WTC11 (cell line): ENCODE measurements at regions not wholly inside any gene's neighbourhood (a gene's known extent, or its start where the extent isn't known, plus 50 kb on each side); places are given as distances from the start of the nearest gene placed in this dataset.

Source experiments
- CREM ChIP-seq: sonication (generic); formaldehyde crosslinking; IDR thresholded peaks from 2 replicates; pipeline ENCODE4 v1.8.1; 2022; ENCODE audit warnings: mild to moderate bottlenecking, missing genetic modification reagents, moderate library complexity
- IRF2 ChIP-seq: sonication (generic); formaldehyde crosslinking; IDR thresholded peaks from 2 replicates; pipeline ENCODE4 v1.8.0; 2022; ENCODE audit warnings: low read depth, missing genetic modification reagents, borderline replicate concordance
- MYBL2 ChIP-seq: sonication (generic); formaldehyde crosslinking; IDR thresholded peaks from 2 replicates; pipeline ENCODE4 v1.8.1; 2023; ENCODE audit warnings: mild to moderate bottlenecking, moderate library complexity, missing genetic modification reagents
- NFYB ChIP-seq: sonication (generic); formaldehyde crosslinking; conservative IDR thresholded peaks from 2 replicates; pipeline ENCODE4 v1.8.0; 2022; ENCODE audit warnings: low read depth, missing genetic modification reagents
- USF2 ChIP-seq: sonication (generic); formaldehyde crosslinking; IDR thresholded peaks from 2 replicates; pipeline ENCODE4 v1.8.1; 2023; ENCODE audit warnings: mild to moderate bottlenecking, missing genetic modification reagents, moderate library complexity
- TF ChIP-seq, protein P1 (sequence below): fragments of 200-600 bp; IDR thresholded peaks from 2 replicates; pipeline ENCODE4 v1.8.0; 2022; ENCODE audit warnings: antibody characterized with exemption
- TF ChIP-seq, protein P2 (sequence below): sonication (generic); formaldehyde crosslinking; IDR thresholded peaks from 2 replicates; pipeline ENCODE4 v1.8.1; 2023; ENCODE audit warnings: mild to moderate bottlenecking, missing genetic modification reagents
- TF ChIP-seq, protein P3 (sequence below): sonication (generic); formaldehyde crosslinking; conservative IDR thresholded peaks from 2 replicates; pipeline ENCODE4 v1.8.1; 2022; ENCODE audit warnings: mild to moderate bottlenecking, missing genetic modification reagents
- TF ChIP-seq, protein P4 (sequence below): sonication (generic); formaldehyde crosslinking; IDR thresholded peaks from 2 replicates; pipeline ENCODE4 v1.8.0; 2022; ENCODE audit warnings: mild to moderate bottlenecking, missing genetic modification reagents
- TF ChIP-seq, protein P5 (sequence below): sonication (generic); formaldehyde crosslinking; IDR thresholded peaks from 2 replicates; pipeline ENCODE4 v1.8.0; 2023; ENCODE audit warnings: missing genetic modification reagents, mild to moderate bottlenecking, borderline replicate concordance

- TF ChIP-seq, protein P1, sequence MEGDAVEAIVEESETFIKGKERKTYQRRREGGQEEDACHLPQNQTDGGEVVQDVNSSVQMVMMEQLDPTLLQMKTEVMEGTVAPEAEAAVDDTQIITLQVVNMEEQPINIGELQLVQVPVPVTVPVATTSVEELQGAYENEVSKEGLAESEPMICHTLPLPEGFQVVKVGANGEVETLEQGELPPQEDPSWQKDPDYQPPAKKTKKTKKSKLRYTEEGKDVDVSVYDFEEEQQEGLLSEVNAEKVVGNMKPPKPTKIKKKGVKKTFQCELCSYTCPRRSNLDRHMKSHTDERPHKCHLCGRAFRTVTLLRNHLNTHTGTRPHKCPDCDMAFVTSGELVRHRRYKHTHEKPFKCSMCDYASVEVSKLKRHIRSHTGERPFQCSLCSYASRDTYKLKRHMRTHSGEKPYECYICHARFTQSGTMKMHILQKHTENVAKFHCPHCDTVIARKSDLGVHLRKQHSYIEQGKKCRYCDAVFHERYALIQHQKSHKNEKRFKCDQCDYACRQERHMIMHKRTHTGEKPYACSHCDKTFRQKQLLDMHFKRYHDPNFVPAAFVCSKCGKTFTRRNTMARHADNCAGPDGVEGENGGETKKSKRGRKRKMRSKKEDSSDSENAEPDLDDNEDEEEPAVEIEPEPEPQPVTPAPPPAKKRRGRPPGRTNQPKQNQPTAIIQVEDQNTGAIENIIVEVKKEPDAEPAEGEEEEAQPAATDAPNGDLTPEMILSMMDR = no peak
- TF ChIP-seq, protein P2, sequence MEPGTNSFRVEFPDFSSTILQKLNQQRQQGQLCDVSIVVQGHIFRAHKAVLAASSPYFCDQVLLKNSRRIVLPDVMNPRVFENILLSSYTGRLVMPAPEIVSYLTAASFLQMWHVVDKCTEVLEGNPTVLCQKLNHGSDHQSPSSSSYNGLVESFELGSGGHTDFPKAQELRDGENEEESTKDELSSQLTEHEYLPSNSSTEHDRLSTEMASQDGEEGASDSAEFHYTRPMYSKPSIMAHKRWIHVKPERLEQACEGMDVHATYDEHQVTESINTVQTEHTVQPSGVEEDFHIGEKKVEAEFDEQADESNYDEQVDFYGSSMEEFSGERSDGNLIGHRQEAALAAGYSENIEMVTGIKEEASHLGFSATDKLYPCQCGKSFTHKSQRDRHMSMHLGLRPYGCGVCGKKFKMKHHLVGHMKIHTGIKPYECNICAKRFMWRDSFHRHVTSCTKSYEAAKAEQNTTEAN (CRISPR knock-in tag) = no peak
- TF ChIP-seq, protein P3, sequence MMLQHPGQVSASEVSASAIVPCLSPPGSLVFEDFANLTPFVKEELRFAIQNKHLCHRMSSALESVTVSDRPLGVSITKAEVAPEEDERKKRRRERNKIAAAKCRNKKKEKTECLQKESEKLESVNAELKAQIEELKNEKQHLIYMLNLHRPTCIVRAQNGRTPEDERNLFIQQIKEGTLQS (CRISPR knock-in tag) = no peak
- TF ChIP-seq IRF2 (CRISPR knock-in tag) (no peak), CREM (CRISPR knock-in tag) (no peak), MYBL2 (no peak), NFYB (CRISPR knock-in tag) (no peak), USF2 (CRISPR knock-in tag) (no peak)
- TF ChIP-seq, protein P4, sequence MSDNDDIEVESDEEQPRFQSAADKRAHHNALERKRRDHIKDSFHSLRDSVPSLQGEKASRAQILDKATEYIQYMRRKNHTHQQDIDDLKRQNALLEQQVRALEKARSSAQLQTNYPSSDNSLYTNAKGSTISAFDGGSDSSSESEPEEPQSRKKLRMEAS (CRISPR knock-in tag) = no peak
- TF ChIP-seq, protein P5, sequence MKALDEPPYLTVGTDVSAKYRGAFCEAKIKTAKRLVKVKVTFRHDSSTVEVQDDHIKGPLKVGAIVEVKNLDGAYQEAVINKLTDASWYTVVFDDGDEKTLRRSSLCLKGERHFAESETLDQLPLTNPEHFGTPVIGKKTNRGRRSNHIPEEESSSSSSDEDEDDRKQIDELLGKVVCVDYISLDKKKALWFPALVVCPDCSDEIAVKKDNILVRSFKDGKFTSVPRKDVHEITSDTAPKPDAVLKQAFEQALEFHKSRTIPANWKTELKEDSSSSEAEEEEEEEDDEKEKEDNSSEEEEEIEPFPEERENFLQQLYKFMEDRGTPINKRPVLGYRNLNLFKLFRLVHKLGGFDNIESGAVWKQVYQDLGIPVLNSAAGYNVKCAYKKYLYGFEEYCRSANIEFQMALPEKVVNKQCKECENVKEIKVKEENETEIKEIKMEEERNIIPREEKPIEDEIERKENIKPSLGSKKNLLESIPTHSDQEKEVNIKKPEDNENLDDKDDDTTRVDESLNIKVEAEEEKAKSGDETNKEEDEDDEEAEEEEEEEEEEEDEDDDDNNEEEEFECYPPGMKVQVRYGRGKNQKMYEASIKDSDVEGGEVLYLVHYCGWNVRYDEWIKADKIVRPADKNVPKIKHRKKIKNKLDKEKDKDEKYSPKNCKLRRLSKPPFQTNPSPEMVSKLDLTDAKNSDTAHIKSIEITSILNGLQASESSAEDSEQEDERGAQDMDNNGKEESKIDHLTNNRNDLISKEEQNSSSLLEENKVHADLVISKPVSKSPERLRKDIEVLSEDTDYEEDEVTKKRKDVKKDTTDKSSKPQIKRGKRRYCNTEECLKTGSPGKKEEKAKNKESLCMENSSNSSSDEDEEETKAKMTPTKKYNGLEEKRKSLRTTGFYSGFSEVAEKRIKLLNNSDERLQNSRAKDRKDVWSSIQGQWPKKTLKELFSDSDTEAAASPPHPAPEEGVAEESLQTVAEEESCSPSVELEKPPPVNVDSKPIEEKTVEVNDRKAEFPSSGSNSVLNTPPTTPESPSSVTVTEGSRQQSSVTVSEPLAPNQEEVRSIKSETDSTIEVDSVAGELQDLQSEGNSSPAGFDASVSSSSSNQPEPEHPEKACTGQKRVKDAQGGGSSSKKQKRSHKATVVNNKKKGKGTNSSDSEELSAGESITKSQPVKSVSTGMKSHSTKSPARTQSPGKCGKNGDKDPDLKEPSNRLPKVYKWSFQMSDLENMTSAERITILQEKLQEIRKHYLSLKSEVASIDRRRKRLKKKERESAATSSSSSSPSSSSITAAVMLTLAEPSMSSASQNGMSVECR (CRISPR knock-in tag) = no peak
Measured at GRCh38 chr5:2188137-2188536, 305.4 kb upstream of the IRX4 start.
